Osteoblast (primary cell): ENCODE measurements at regions not wholly inside any gene's neighbourhood (a gene's known extent, or its start where the extent isn't known, plus 50 kb on each side); places are given as distances from the start of the nearest gene placed in this dataset.

Experiments used
- DNase-seq: peaks from one replicate; pipeline ENCODE4 v3.0.0; 2011; ENCODE audit warnings: low spot score, mixed read lengths; ENCODE audit not compliant: insufficient read length; ENCODE audit errors: missing footprints
- H2AFZ ChIP-seq: 2 replicates; pipeline ENCODE4 v1.6.0; 2011; ENCODE audit warnings: mild to moderate bottlenecking, low read length
- H3K27ac ChIP-seq: 2 replicates; pipeline ENCODE4 v1.5.1; 2011; ENCODE audit warnings: mild to moderate bottlenecking, low read depth, low read length, moderate library complexity
- H3K27me3 ChIP-seq: 2 replicates; pipeline ENCODE4 v1.6.0; 2012; ENCODE audit warnings: mild to moderate bottlenecking, control low read depth, inconsistent platforms, low read length, moderate library complexity; ENCODE audit not compliant: insufficient read depth
- H3K36me3 ChIP-seq: 2 replicates; pipeline ENCODE4 v1.5.1; 2011; ENCODE audit warnings: mild to moderate bottlenecking, low read length, control low read depth, moderate library complexity; ENCODE audit not compliant: insufficient read depth
- H3K4me1 ChIP-seq: 2 replicates; pipeline ENCODE4 v1.5.1; 2011; ENCODE audit warnings: mild to moderate bottlenecking, low read length, control low read depth, moderate library complexity; ENCODE audit not compliant: insufficient read depth
- H3K4me2 ChIP-seq: 2 replicates; pipeline ENCODE4 v1.6.0; 2011; ENCODE audit warnings: mild to moderate bottlenecking, low read length; ENCODE audit not compliant: insufficient read depth
- H3K4me3 ChIP-seq: fragments of 200-600 bp; sonication (generic); 3 replicates; pipeline ENCODE4 v1.5.1; 2012; ENCODE audit warnings: mild to moderate bottlenecking, low read length, inconsistent platforms; ENCODE audit not compliant: insufficient read depth
- H3K79me2 ChIP-seq: 2 replicates; pipeline ENCODE4 v1.6.0; 2012; ENCODE audit warnings: mild to moderate bottlenecking, low read length, control low read depth, inconsistent platforms; ENCODE audit not compliant: insufficient read depth
- H3K9me3 ChIP-seq: 2 replicates; pipeline ENCODE4 v1.5.1; 2011; ENCODE audit warnings: low read depth, low read length, control low read depth
- H4K20me1 ChIP-seq: 2 replicates; pipeline ENCODE4 v1.6.0; 2012; ENCODE audit warnings: mild to moderate bottlenecking, low read length, control low read depth; ENCODE audit not compliant: insufficient read depth
- TF ChIP-seq, protein P1 (sequence below): IDR thresholded peaks from 2 replicates; pipeline ENCODE4 v1.5.1; 2011; ENCODE audit warnings: mild to moderate bottlenecking, low read depth, low read length, moderate library complexity; ENCODE audit errors: extremely low read depth

DNA sequence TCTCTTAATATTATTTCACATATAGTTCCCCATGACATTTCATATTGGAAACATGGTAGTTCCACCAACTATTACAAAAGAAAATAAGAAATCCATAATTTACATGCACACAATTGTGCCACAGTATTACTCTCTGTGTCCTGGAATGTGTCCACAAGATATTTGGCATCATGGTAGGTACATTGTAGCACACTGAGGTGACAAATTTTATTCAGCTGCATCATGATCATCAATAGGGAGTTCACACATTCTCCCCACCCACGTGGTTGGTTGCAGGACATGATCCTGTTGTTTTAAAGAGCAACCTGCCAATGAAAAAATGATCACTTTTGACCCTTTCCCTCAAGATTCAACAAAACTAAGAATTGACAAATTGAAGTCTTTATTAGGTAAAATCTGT is 67.1 kb upstream of the HECTD2 start:
- Histone ChIP-seq H4K20me1 (no peaks in the 10 kb centered on the region), H3K4me2 (no peak overlapping the region)

GRCh38 chr10:91344117-91344856 is 65.9 kb upstream of the HECTD2 start:
- H3K27me3 ChIP-seq, result no peaks in the 10 kb centered on the region
- no peak overlapping the region for H3K4me2 ChIP-seq
- TF ChIP-seq, protein P1, sequence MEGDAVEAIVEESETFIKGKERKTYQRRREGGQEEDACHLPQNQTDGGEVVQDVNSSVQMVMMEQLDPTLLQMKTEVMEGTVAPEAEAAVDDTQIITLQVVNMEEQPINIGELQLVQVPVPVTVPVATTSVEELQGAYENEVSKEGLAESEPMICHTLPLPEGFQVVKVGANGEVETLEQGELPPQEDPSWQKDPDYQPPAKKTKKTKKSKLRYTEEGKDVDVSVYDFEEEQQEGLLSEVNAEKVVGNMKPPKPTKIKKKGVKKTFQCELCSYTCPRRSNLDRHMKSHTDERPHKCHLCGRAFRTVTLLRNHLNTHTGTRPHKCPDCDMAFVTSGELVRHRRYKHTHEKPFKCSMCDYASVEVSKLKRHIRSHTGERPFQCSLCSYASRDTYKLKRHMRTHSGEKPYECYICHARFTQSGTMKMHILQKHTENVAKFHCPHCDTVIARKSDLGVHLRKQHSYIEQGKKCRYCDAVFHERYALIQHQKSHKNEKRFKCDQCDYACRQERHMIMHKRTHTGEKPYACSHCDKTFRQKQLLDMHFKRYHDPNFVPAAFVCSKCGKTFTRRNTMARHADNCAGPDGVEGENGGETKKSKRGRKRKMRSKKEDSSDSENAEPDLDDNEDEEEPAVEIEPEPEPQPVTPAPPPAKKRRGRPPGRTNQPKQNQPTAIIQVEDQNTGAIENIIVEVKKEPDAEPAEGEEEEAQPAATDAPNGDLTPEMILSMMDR, result no peak
- DNase-seq, result no peak
- no peaks in the 10 kb centered on the region for H3K79me2 ChIP-seq
- no peaks in the 10 kb centered on the region for H4K20me1 ChIP-seq
- no peaks in the 10 kb centered on the region for H3K36me3 ChIP-seq
- no peak overlapping the region for H3K27ac ChIP-seq
- no peak overlapping the region for H3K4me3 ChIP-seq
- H2AFZ ChIP-seq, result no peak overlapping the region
- H3K9me3 ChIP-seq, result no peaks in the 10 kb centered on the region
- peaks cover 39% of the 10 kb centered on the region for H3K4me1 ChIP-seq

More for the DNA sequence above, 67.1 kb upstream of the HECTD2 start:
- Histone ChIP-seq H3K36me3 (no peaks in the 10 kb centered on the region), H2AFZ (no peak overlapping the region), H3K27ac (no peak overlapping the region), H3K27me3 (no peaks in the 10 kb centered on the region), H3K79me2 (no peaks in the 10 kb centered on the region), H3K4me3 (no peak overlapping the region), H3K4me1 (peaks cover 33% of the 10 kb centered on the region), H3K9me3 (no peaks in the 10 kb centered on the region)
- TF ChIP-seq, protein P1, result no peak
- no peak for DNase-seq

DNA sequence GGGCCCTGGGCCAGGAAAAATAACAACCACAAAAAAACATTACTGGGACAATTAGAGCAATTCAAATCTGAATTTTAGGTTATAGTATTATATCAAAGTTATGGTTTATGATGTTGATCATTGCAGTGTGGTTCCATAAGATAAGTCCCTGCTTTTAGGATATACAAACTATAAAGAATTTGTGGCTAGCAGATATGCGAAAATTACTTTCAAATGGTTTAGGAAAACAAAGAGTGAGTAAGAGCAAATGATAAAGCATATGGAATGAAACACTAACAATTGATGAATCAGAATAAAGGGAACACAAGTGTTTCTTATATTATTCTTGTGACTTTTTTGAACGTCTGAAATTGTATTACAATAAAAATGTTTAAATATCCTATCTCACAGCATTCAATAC is 64.4 kb upstream of the HECTD2 start:
- H3K36me3 ChIP-seq, result no peaks in the 10 kb centered on the region
- TF ChIP-seq, protein P1, result no peak
- H3K9me3 ChIP-seq, result no peaks in the 10 kb centered on the region
- peak; percentile 65 for DNase-seq
- H3K27ac ChIP-seq, result no peak overlapping the region
- H3K4me2 ChIP-seq, result no peak overlapping the region
- H2AFZ ChIP-seq, result no peak overlapping the region
- no peaks in the 10 kb centered on the region for H4K20me1 ChIP-seq
- no peak overlapping the region for H3K4me3 ChIP-seq
- H3K27me3 ChIP-seq, result no peaks in the 10 kb centered on the region
- H3K79me2 ChIP-seq, result no peaks in the 10 kb centered on the region
- H3K4me1 ChIP-seq, result peaks cover 50% of the 10 kb centered on the region

DNA sequence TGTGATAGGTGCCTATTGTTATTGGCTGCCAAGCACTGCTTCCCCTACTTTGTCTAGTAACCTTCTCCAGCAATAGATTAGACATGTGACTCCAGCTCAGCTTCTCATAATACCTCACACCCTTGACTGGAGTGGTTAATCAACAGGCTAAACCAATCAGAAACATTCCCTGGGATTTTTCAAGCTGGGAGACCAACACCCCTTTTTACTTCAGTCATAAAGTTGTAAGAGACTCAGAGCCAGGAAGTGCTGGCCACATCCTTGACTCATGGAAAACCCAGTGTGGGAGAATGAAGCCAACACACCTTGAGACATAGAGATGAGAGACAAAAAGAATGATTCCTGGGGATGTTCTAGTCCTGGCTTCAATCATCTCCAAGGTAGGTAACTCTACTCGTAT is 62.6 kb upstream of the HECTD2 start:
- H3K79me2 ChIP-seq, result no peaks in the 10 kb centered on the region
- H3K4me3 ChIP-seq, result no peak overlapping the region
- H2AFZ ChIP-seq, result no peak overlapping the region
- no peak overlapping the region for H3K4me2 ChIP-seq
- no peaks in the 10 kb centered on the region for H3K27me3 ChIP-seq
- H3K27ac ChIP-seq, result no peak overlapping the region
- H3K9me3 ChIP-seq, result no peaks in the 10 kb centered on the region
- peaks cover 48% of the 10 kb centered on the region for H3K4me1 ChIP-seq
- H3K36me3 ChIP-seq, result no peaks in the 10 kb centered on the region
- no peaks in the 10 kb centered on the region for H4K20me1 ChIP-seq
- DNase-seq, result no peak
- TF ChIP-seq, protein P1, result no peak
